NCI-H2227 treated with DMSO at 0.1 percent for 48 hours (cell line): ENCODE measurements at regions not wholly inside any gene's neighbourhood (a gene's known extent, or its start where the extent isn't known, plus 50 kb on each side); places are given as distances from the start of the nearest gene placed in this dataset.
"Not testable (repeated sequence)": the region's sequence is repeated elsewhere in the genome, so short reads cannot be mapped to it uniquely, and the experiment has no call there.

ENCODE experiments used
- DNase-seq: peaks from one replicate; lab custom pipeline; 2025; lab: John Stamatoyannopoulos, UW

- no peak for DNase-seq
Observed at GRCh38 chr14:53670701-53671100, 285.9 kb downstream of the BMP4 start.

GRCh38 chr14:53668897-53669296, 287.7 kb downstream of the BMP4 start:
- DNase-seq = no peak

GRCh38 chr14:53663709-53664108, 292.9 kb downstream of the BMP4 start:
- no peak for DNase-seq

GRCh38 chr14:53655080-53655785, 301.4 kb downstream of the BMP4 start:
- DNase-seq = no peak

- no peak for DNase-seq
Observed at GRCh38 chr14:53652068-53652467, 304.6 kb downstream of the BMP4 start.

- DNase-seq = no peak
Observed at GRCh38 chr14:53651096-53651740, 305.4 kb downstream of the BMP4 start.

GRCh38 chr14:53646925-53647324, 309.7 kb downstream of the BMP4 start:
- no peak for DNase-seq

- no peak for DNase-seq
Observed at GRCh38 chr14:53640695-53641094, 315.9 kb downstream of the BMP4 start.

- DNase-seq = no peak
Observed at GRCh38 chr14:53638966-53639365, 317.7 kb downstream of the BMP4 start.

- no peak for DNase-seq
Observed at GRCh38 chr14:53634793-53635192, 321.8 kb downstream of the BMP4 start.

GRCh38 chr14:53630336-53630735, 326.3 kb downstream of the BMP4 start:
- DNase-seq = no peak

GRCh38 chr14:53628732-53629430, 327.7 kb downstream of the BMP4 start:
- DNase-seq = no peak

GRCh38 chr14:53628261-53628660, 328.4 kb downstream of the BMP4 start:
- no peak for DNase-seq

- DNase-seq = no peak
Observed at GRCh38 chr14:53626761-53627160, 329.9 kb downstream of the BMP4 start.

- no peak for DNase-seq
Observed at GRCh38 chr14:53622447-53622846, 334.2 kb downstream of the BMP4 start.

- DNase-seq = no peak
Observed at GRCh38 chr14:53621921-53622320, 334.7 kb downstream of the BMP4 start.

- no peak for DNase-seq
Observed at GRCh38 chr14:53621433-53621832, 335.2 kb downstream of the BMP4 start.

- DNase-seq = no peak
Observed at GRCh38 chr14:53620890-53621289, 335.7 kb downstream of the BMP4 start.

- DNase-seq = no peak
Observed at GRCh38 chr14:53620317-53620716, 336.3 kb downstream of the BMP4 start.

- DNase-seq = no peak
Observed at GRCh38 chr14:53619691-53620231, 336.9 kb downstream of the BMP4 start.

- not testable (repeated sequence) for DNase-seq
Observed at GRCh38 chr14:53616536-53616935, 340.1 kb downstream of the BMP4 start.

- DNase-seq = no peak
Observed at GRCh38 chr14:53615252-53615651, 341.4 kb downstream of the BMP4 start.
